IMR-90 (cell line): ENCODE measurements at regions not wholly inside any gene's neighbourhood (a gene's known extent, or its start where the extent isn't known, plus 50 kb on each side); places are given as distances from the start of the nearest gene placed in this dataset.

Experiments used
- ATAC-seq: fragments of 200-7000 bp; cut with Tn5 transposase; 2 replicates; pipeline ENCODE4 v1.9.1; 2020; ENCODE audit warnings: low read depth, mild to moderate bottlenecking, moderate library complexity
- BruUV-seq: library from RNA; stranded (reverse); fragments of 400-500 nt; replicated peaks from 2 replicates; lab custom pipeline; 2021; lab: Mats Ljungman, UMichigan
- CTCF ChIA-PET: fragments of 300-600 bp; formaldehyde crosslinking; extraction: SDS; loops from one replicate; lab custom pipeline; 2021; ENCODE audit warnings: antibody characterized with exemption; lab: Yijun Ruan, JAX
- POLR2A ChIA-PET: fragments of 300-600 bp; sonication (Branson Sonifier 250); formaldehyde crosslinking; loops from one replicate; lab custom pipeline; 2022; ENCODE audit warnings: antibody characterized with exemption; ENCODE audit not compliant: unreplicated experiment; lab: Charles Lee
- DNase-seq: peaks from one replicate; pipeline ENCODE4 v3.0.0; 2013
- H2AFZ ChIP-seq: replicated peaks from 2 replicates; pipeline ENCODE3; 2013; ENCODE audit warnings: low read length, mild to moderate bottlenecking; ENCODE audit not compliant: poor library complexity
- H2AK5ac ChIP-seq: 2 replicates; pipeline ENCODE4 v1.6.1; 2013; ENCODE audit warnings: low read depth, low read length, inconsistent platforms
- H2AK9ac ChIP-seq: replicated peaks from 2 replicates; pipeline ENCODE3; 2013; ENCODE audit warnings: mild to moderate bottlenecking, low read depth, low read length, moderate library complexity; ENCODE audit not compliant: poor library complexity
- H2BK120ac ChIP-seq: 2 replicates; pipeline ENCODE4 v1.6.1; 2013; ENCODE audit warnings: low read depth, low read length, inconsistent platforms
- H2BK15ac ChIP-seq: 3 replicates; pipeline ENCODE4 v1.6.1; 2013; ENCODE audit warnings: low read depth, low read length, inconsistent platforms
- H2BK20ac ChIP-seq: 2 replicates; pipeline ENCODE4 v1.6.1; 2013; ENCODE audit warnings: low read depth, mild to moderate bottlenecking, inconsistent platforms, low read length, moderate library complexity
- H2BK5ac ChIP-seq: 2 replicates; pipeline ENCODE4 v1.6.1; 2013; ENCODE audit warnings: mild to moderate bottlenecking, low read depth, low read length, inconsistent platforms; ENCODE audit not compliant: poor library complexity, severe bottlenecking
- H3K14ac ChIP-seq: replicated peaks from 2 replicates; pipeline ENCODE4 v1.6.1; 2013; ENCODE audit warnings: low read depth, low read length, inconsistent platforms
- H3K18ac ChIP-seq: 2 replicates; pipeline ENCODE4 v1.6.1; 2013; ENCODE audit warnings: low read depth, low read length, control low read depth
- H3K23ac ChIP-seq: 2 replicates; pipeline ENCODE4 v1.6.1; 2013; ENCODE audit warnings: low read depth, low read length, inconsistent platforms
- H3K27ac ChIP-seq: 2 replicates; pipeline ENCODE4 v1.5.1; 2013; ENCODE audit warnings: mild to moderate bottlenecking, control low read depth, low read length; ENCODE audit not compliant: insufficient read depth
- H3K27me3 ChIP-seq: 2 replicates; pipeline ENCODE4 v1.6.1; 2013; ENCODE audit warnings: low read length; ENCODE audit not compliant: control insufficient read depth, insufficient read depth
- H3K36me3 ChIP-seq: 2 replicates; pipeline ENCODE4 v1.6.1; 2013; ENCODE audit warnings: low read length, mixed read lengths; ENCODE audit not compliant: control insufficient read depth, insufficient read depth
- H3K4ac ChIP-seq: 2 replicates; pipeline ENCODE4 v1.6.1; 2013; ENCODE audit warnings: low read depth, low read length, inconsistent platforms
- H3K4me1 ChIP-seq: 2 replicates; pipeline ENCODE4 v1.6.1; 2013; ENCODE audit warnings: low read length, mixed read lengths; ENCODE audit not compliant: control insufficient read depth, insufficient read depth
- H3K4me2 ChIP-seq: 2 replicates; pipeline ENCODE4 v1.6.1; 2013; ENCODE audit warnings: low read depth, mild to moderate bottlenecking, control low read depth, low read length, moderate library complexity
- H3K4me3 ChIP-seq: 2 replicates; pipeline ENCODE4 v1.5.1; 2013; ENCODE audit warnings: low read depth, mild to moderate bottlenecking, control low read depth, low read length, moderate library complexity; ENCODE audit not compliant: insufficient read depth
- H3K56ac ChIP-seq: 2 replicates; pipeline ENCODE4 v1.6.1; 2013; ENCODE audit warnings: low read length, inconsistent platforms; ENCODE audit not compliant: insufficient read depth; ENCODE audit errors: extremely low read depth
- H3K79me1 ChIP-seq, 2 experiments: 2 replicates each; pipeline ENCODE4 v1.6.1; 2013; ENCODE audit warnings: low read length in 2 of 2, inconsistent platforms in 1 of 2, low read depth in 1 of 2
- H3K9ac ChIP-seq: 2 replicates; pipeline ENCODE4 v1.6.1; 2013; ENCODE audit warnings: low read depth, low read length, control low read depth
- H3K9me1 ChIP-seq: 2 replicates; pipeline ENCODE4 v1.6.1; 2013; ENCODE audit warnings: low read length, inconsistent platforms; ENCODE audit not compliant: insufficient read depth
- H3K9me3 ChIP-seq: 2 replicates; pipeline ENCODE4 v1.6.1; 2013; ENCODE audit warnings: low read length; ENCODE audit not compliant: control insufficient read depth, insufficient read depth
- H4K20me1 ChIP-seq: 2 replicates; pipeline ENCODE4 v1.6.1; 2013; ENCODE audit warnings: low read length, inconsistent platforms; ENCODE audit not compliant: insufficient read depth
- H4K5ac ChIP-seq: 2 replicates; pipeline ENCODE4 v1.6.1; 2013; ENCODE audit warnings: mild to moderate bottlenecking, low read depth, low read length, control low read depth
- H4K8ac ChIP-seq, 2 experiments: 2 replicates each; pipeline ENCODE4 v1.6.1; 2013; ENCODE audit warnings: low read depth in 2 of 2, low read length in 2 of 2, control low read depth in 1 of 2, inconsistent platforms in 1 of 2
- H4K91ac ChIP-seq: 2 replicates; pipeline ENCODE4 v1.6.1; 2013; ENCODE audit warnings: low read depth, low read length, inconsistent platforms; ENCODE audit not compliant: insufficient read depth
- BHLHE40 ChIP-seq: fragments of 150-350 bp; IDR thresholded peaks from 2 replicates; pipeline ENCODE4 v1.6.1; 2016; ENCODE audit warnings: mild to moderate bottlenecking, low read depth, low read length
- WGBS, 2 experiments: methylation state at CpG; one replicate each; pipeline versions ENCODE4 v1.1.5 to v1.1.7; 2013; ENCODE audit warnings: missing lambda C conversion rate in 2 of 2; ENCODE audit not compliant: insufficient read length in 1 of 2; ENCODE audit errors: extremely low coverage in 2 of 2; 5-methylcytosine and 5-hydroxymethylcytosine counted together
- dilution Hi-C: fragments of 300-500 bp; cut with HindIII; formaldehyde crosslinking; loops from one replicate; pipeline ENCODE4 v1.14.3; 2018; ENCODE audit warnings: low sequenced_read_pairs; ENCODE audit not compliant: unreplicated experiment
- in situ Hi-C: fragments of 300-500 bp; cut with MboI; formaldehyde crosslinking; loops from 3 replicates; pipeline ENCODE4 v1.14.3; 2019; ENCODE audit warnings: low sequenced_read_pairs, inconsistent platforms, mixed read lengths
- intact Hi-C: fragments of 100-400 bp; cut with micrococcal nuclease; formaldehyde crosslinking; loops from 2 replicates; pipeline ENCODE4 v1.10.0; 2022

GRCh38 chr6:44698602-44699001, 311.1 kb downstream of the CDC5L start:
- H3K18ac ChIP-seq = no peak overlapping the region
- no peak overlapping the region for H4K5ac ChIP-seq
- CTCF ChIA-PET = no interaction called here
- no TSS peak for BruUV-seq
- POLR2A ChIA-PET = no interaction called here
- no peak overlapping the region for H2AK9ac ChIP-seq
- DNase-seq (no peak), ATAC-seq (no peak)
- no peak overlapping the region for H3K4me3 ChIP-seq
- no peaks in the 10 kb centered on the region for H3K79me1 ChIP-seq
- intact Hi-C loops = no loop called here
- H3K9me3 ChIP-seq = no peaks in the 10 kb centered on the region; the same call in 1 of the 2 replicates
- no peak overlapping the region for H2BK20ac ChIP-seq
- no peak overlapping the region for H3K56ac ChIP-seq
- H3K4me1 ChIP-seq = no peaks in the 10 kb centered on the region
- H2BK15ac ChIP-seq = no peak overlapping the region
- no peak overlapping the region for H3K27ac ChIP-seq
- no peak overlapping the region for H3K4me2 ChIP-seq
- H4K8ac ChIP-seq = no peak overlapping the region
- dilution Hi-C loops = no loop called here
- no peak overlapping the region for H2BK5ac ChIP-seq
- WGBS, 2 experiments = no CpG with 5 or more reads among the region's 1 CpG
- no peaks in the 10 kb centered on the region for H3K9me1 ChIP-seq
- H3K4ac ChIP-seq = no peak overlapping the region
- H4K91ac ChIP-seq = no peak overlapping the region
- H2BK120ac ChIP-seq = no peak overlapping the region
- H3K27me3 ChIP-seq = peaks cover 54% of the 10 kb centered on the region
- TF ChIP-seq BHLHE40 = no peak
- H2AK5ac ChIP-seq = no peak overlapping the region
- H3K9ac ChIP-seq = no peak overlapping the region
- no peak overlapping the region for H3K14ac ChIP-seq
- no peaks in the 10 kb centered on the region for H3K36me3 ChIP-seq
- H4K20me1 ChIP-seq = no peaks in the 10 kb centered on the region
- no peak overlapping the region for H3K23ac ChIP-seq
- no peak overlapping the region for H2AFZ ChIP-seq
- in situ Hi-C loops = no loop called here
